Choroid plexus epithelial cell (primary cell): ENCODE measurements at regions not wholly inside any gene's neighbourhood (a gene's known extent, or its start where the extent isn't known, plus 50 kb on each side); places are given as distances from the start of the nearest gene placed in this dataset.

Source experiments
- DNase-seq: peaks from one replicate; pipeline ENCODE4 v3.0.0-alpha.2; 2010; ENCODE audit warnings: low read depth
- H3K4me3 ChIP-seq: 2 replicates; pipeline ENCODE4 v1.5.1; 2011; ENCODE audit warnings: low read depth, mild to moderate bottlenecking, control low read depth, low read length, moderate library complexity
- CTCF ChIP-seq: conservative IDR thresholded peaks from 2 replicates; pipeline ENCODE4 v1.5.1; 2011; ENCODE audit warnings: low read depth, mild to moderate bottlenecking, control low read depth, inconsistent platforms, low read length, moderate library complexity

DNA sequence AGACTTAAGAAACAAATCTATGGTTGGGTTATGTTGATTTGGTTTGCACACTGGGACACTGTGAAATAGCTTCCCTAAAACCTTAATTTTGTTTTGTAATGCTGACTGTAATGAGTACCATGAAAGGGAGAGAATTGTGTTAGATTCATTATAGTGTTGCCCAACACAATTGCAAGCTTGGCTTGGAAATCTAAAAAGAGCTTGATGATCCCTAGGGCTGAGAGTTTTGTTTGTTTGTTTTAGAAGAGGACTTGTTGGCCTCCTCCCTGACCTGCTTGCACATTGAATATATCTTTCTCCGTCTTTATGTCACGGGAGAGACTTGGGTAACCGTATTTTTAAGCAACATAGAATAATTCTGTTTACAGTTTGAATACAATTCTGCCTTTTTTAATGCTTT, 410.1 kb downstream of the ARL4A start:
- DNase-seq = peak; percentile 68
- H3K4me3 ChIP-seq = no peak overlapping the region
- no peak for TF ChIP-seq CTCF

DNA sequence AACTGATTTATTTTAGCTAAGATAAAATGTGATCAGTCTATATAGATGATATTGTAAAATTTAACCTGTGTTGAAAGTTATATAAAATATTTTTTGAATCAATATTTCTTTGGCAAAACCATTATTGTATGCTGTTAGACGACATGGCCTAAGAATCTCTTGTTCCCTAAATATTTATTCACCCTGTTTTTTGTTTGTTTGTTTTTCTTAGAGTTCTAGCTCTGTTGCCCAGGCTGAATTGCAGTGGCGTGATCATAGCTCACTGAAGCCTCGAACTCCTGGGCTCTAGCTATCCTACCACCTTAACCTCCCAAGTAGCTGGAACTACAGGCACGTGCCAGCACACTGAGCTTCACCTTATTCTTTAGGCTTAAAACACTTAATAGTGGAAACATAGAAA, 410.7 kb downstream of the ARL4A start:
- no peak overlapping the region for H3K4me3 ChIP-seq
- TF ChIP-seq CTCF = no peak
- DNase-seq = no peak

DNA sequence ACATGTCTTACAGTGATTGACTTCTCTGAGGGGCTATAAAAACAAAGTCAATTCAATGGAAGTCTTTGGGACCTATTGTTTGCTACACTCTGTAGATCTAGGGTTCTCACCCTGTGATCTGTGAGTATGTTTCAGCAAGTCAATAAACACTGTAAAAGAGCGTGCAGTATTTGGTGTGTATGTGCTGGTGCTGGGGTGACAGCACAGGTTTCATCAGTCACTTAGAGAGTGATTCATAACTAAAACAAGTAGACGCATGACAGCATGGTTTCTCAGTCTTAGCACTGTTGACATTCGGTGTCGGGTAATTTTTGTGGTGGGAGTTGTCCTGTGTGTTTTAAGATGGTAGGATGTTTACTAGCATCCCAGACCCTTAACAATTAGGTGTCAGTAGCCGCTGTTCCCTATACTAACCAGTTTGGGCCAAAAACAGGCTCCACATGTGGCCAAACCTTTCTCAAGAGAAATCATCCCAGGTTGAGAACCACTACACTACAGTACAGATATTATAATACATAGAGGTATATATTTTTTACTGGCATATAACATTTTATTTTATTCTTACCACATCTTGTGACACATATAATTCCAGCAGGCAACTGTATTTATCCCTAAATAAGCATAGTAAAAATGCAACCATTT, 411.8 kb downstream of the ARL4A start:
- no peak overlapping the region for H3K4me3 ChIP-seq
- DNase-seq = no peak
- TF ChIP-seq CTCF = no peak

GRCh38 chr7:13104128-13104527, 416.7 kb downstream of the ARL4A start:
- no peak for TF ChIP-seq CTCF
- no peak overlapping the region for H3K4me3 ChIP-seq
- no peak for DNase-seq

- DNase-seq = no peak
- TF ChIP-seq CTCF = no peak
- no peak overlapping the region for H3K4me3 ChIP-seq
These were observed 417.8 kb downstream of the ARL4A start for GRCh38 chr7:13105209-13105608.

DNA sequence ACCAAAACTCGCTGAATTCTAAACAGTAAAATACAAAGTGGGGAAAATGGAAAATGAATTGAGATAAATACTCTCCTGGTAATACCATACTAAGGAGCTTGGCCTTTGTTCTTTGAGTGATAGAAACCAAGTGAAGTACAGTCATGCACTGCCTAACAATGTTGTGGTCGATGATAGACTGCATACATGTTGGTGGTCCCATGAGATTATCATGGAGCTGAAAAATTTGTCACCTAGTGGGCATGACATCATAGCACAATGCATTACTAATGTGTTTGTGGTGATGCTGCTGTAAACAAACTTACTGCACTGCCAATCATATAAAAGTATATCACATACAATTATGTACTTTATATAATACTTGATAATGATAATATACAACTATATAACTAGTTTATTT, 419.1 kb downstream of the ARL4A start:
- H3K4me3 ChIP-seq = no peak overlapping the region
- no peak for TF ChIP-seq CTCF
- no peak for DNase-seq

DNA sequence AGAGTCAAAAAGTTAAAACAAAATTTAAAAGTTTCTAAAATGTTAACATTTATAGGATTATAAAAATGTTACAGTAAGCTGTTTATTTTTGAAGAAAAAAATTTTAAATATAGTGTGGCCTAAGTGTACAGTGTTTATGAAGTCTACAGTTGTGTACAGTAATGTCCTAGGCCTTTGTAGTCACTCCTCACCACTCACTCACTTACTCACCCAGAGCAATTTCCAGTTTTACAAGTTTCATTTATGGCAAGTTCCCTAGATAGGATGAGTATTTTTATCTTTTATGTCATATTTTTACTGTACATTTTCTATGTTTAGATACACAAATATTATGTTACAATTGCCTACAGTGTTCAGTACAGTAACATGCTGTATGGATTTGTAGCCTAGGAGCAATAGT, 419.9 kb downstream of the ARL4A start:
- no peak overlapping the region for H3K4me3 ChIP-seq
- no peak for TF ChIP-seq CTCF
- DNase-seq = no peak
